PC-9 (cell line): ENCODE measurements at regions not wholly inside any gene's neighbourhood (a gene's known extent, or its start where the extent isn't known, plus 50 kb on each side); places are given as distances from the start of the nearest gene placed in this dataset.

Source experiments
- CTCF ChIP-seq: fragments of 200-600 bp; sonication (generic); conservative IDR thresholded peaks from 2 replicates; pipeline ENCODE4 v1.6.1; 2017; ENCODE audit warnings: mixed run types, antibody characterized with exemption, mild to moderate bottlenecking, moderate library complexity
- EZH2 ChIP-seq: fragments of 200-600 bp; sonication (generic); IDR thresholded peaks from 2 replicates; pipeline ENCODE4 v1.8.0; 2017; ENCODE audit warnings: antibody characterized with exemption, low read depth

- no peak for TF ChIP-seq CTCF
- TF ChIP-seq EZH2: no peak
Observed at GRCh38 chr6:5827056-5827904, 179.4 kb downstream of the NRN1 start.
